ENCODE measurements at regions not wholly inside any gene's neighbourhood (a gene's known extent, or its start where the extent isn't known, plus 50 kb on each side); places are given as distances from the start of the nearest gene placed in this dataset.
A peak's percentile ranks its signal among the peaks of the same experiment; 100 is the strongest.

DNA sequence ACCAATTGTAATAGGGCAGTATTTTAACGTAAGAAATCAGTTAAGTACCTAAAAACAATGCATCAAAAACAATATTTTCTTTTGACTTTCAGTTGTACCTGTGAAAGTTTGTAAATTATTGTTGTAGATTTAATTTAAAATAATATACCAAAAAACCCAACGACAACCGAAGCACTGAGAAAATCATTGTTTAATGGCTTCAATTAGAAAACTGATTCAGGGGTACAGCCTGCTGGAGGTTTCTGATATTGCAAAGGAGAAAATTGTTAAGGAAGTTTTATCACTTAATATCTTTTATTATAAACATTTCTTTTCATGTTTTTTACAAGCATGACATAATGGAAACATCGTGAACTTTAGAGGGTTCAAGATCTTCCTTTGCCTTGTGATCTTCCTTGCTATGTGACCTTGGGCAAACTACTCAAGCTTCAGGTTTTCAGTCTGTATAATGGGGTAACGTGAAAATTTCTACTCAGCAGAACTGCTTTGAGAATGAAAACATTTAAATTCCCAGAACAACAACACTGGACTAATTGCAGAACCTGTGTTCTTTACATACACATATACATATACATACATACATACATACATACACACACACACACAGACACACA is 76.3 kb upstream of the GLS start:
- no peak for TF ChIP-seq EZH2 (IDR thresholded peaks at IDR 0.05; ENCODE audit: borderline replicate concordance, insufficient read depth, low read length, poor library complexity, severe bottlenecking)
- TF ChIP-seq, protein P1, sequence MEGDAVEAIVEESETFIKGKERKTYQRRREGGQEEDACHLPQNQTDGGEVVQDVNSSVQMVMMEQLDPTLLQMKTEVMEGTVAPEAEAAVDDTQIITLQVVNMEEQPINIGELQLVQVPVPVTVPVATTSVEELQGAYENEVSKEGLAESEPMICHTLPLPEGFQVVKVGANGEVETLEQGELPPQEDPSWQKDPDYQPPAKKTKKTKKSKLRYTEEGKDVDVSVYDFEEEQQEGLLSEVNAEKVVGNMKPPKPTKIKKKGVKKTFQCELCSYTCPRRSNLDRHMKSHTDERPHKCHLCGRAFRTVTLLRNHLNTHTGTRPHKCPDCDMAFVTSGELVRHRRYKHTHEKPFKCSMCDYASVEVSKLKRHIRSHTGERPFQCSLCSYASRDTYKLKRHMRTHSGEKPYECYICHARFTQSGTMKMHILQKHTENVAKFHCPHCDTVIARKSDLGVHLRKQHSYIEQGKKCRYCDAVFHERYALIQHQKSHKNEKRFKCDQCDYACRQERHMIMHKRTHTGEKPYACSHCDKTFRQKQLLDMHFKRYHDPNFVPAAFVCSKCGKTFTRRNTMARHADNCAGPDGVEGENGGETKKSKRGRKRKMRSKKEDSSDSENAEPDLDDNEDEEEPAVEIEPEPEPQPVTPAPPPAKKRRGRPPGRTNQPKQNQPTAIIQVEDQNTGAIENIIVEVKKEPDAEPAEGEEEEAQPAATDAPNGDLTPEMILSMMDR (IDR thresholded peaks at IDR 0.05; ENCODE audit: poor library complexity, severe bottlenecking): peak; percentile 77
- TF ChIP-seq MXI1 (conservative IDR thresholded peaks at IDR 0.05; ENCODE audit: poor library complexity, severe bottlenecking): no peak
- TF ChIP-seq EP300 (conservative IDR thresholded peaks at IDR 0.05; ENCODE audit: poor library complexity, severe bottlenecking): no peak
- TF ChIP-seq POLR2AphosphoS5 (IDR thresholded peaks at IDR 0.05): no peak

All from neural cell (in vitro differentiated cells).